Sigmoid colon (tissue), 4 donors: ENCODE measurements at regions not wholly inside any gene's neighbourhood (a gene's known extent, or its start where the extent isn't known, plus 50 kb on each side); places are given as distances from the start of the nearest gene placed in this dataset.

Source experiments
- CTCF ChIP-seq, 4 experiments: fragments of 450-650 bp in 3 of 4; fragments of 200-600 bp in 1 of 4; IDR thresholded peaks; one replicate each; pipeline ENCODE4 v1.5.1; 2016 to 2019; ENCODE audit warnings: antibody characterized with exemption in 4 of 4, mild to moderate bottlenecking in 3 of 4, moderate library complexity in 2 of 4
- EP300 ChIP-seq, 4 donors: sonication (generic); formaldehyde crosslinking; IDR thresholded peaks; one replicate each; pipeline ENCODE4 v1.6.1; 2017; ENCODE audit warnings: antibody characterized with exemption in 4 of 4
- POLR2A ChIP-seq, 2 donors: fragments of 450-650 bp; IDR thresholded peaks; one replicate each; pipeline ENCODE4 v1.6.1; 2016; ENCODE audit warnings: antibody characterized with exemption in 2 of 2, mild to moderate bottlenecking in 2 of 2, moderate library complexity in 2 of 2
- POLR2AphosphoS5 ChIP-seq, 4 donors: sonication (generic); formaldehyde crosslinking; IDR thresholded peaks; one replicate each; pipeline ENCODE4 v1.6.1; 2017; ENCODE audit warnings: antibody characterized with exemption in 4 of 4

GRCh38 chr2:108074946-108075345 lies 88.6 kb downstream of the SLC5A7 start:
- TF ChIP-seq POLR2A (IDR thresholded peaks at IDR 0.05), result no peak
- no peak for TF ChIP-seq CTCF (IDR thresholded peaks at IDR 0.05)
- TF ChIP-seq POLR2AphosphoS5 (IDR thresholded peaks at IDR 0.05), result no peak
- TF ChIP-seq EP300 (IDR thresholded peaks at IDR 0.05), result no peak
